AG09309 (cell line): ENCODE measurements at regions not wholly inside any gene's neighbourhood (a gene's known extent, or its start where the extent isn't known, plus 50 kb on each side); places are given as distances from the start of the nearest gene placed in this dataset.

Experiments used
- DNase-seq: peaks from one replicate; pipeline ENCODE4 v3.0.0-alpha.2; 2010; ENCODE audit warnings: low read depth
- H3K4me3 ChIP-seq: 2 replicates; pipeline ENCODE4 v1.5.1; 2011; ENCODE audit warnings: mild to moderate bottlenecking, low read depth, low read length, moderate library complexity; ENCODE audit not compliant: control insufficient read depth
- TF ChIP-seq, protein P1 (sequence below): IDR thresholded peaks from 2 replicates; pipeline ENCODE4 v1.5.1; 2011; ENCODE audit warnings: mild to moderate bottlenecking, low read depth, low read length, inconsistent platforms; ENCODE audit not compliant: insufficient read depth, control insufficient read depth; ENCODE audit errors: missing control alignments

DNA sequence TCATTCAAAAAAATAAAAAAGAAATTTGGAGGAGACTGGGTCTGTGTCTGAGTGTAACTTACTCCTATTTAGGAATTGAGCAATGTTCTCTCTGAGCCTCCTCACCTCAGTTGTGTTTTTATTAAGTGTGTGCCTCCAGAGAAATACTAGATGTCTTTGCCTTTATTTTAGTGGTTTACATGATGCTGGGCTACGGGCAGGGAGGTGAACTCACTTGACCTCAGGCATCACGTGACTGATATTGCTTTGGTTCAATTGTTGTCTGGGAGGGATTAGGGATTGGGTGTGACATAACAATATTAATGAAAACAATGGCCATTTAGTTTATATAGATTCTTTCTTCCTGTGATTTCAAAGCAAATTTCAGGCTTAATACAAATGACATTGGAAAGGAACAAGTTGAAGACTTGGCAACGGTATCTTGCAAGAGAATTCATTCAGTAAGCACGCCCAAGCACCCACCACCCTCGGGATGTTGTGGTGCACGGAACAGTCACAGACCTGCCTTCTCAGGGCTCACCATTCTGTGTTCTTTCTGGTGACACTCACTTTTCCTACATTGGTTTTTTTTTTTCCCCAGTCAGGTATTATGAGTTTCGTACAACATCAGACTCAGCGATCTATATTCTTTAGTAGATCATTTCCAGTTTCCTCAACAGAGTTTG, 77.5 kb downstream of the BMP4 start:
- no peak overlapping the region for H3K4me3 ChIP-seq
- TF ChIP-seq, protein P1, sequence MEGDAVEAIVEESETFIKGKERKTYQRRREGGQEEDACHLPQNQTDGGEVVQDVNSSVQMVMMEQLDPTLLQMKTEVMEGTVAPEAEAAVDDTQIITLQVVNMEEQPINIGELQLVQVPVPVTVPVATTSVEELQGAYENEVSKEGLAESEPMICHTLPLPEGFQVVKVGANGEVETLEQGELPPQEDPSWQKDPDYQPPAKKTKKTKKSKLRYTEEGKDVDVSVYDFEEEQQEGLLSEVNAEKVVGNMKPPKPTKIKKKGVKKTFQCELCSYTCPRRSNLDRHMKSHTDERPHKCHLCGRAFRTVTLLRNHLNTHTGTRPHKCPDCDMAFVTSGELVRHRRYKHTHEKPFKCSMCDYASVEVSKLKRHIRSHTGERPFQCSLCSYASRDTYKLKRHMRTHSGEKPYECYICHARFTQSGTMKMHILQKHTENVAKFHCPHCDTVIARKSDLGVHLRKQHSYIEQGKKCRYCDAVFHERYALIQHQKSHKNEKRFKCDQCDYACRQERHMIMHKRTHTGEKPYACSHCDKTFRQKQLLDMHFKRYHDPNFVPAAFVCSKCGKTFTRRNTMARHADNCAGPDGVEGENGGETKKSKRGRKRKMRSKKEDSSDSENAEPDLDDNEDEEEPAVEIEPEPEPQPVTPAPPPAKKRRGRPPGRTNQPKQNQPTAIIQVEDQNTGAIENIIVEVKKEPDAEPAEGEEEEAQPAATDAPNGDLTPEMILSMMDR = no peak
- no peak for DNase-seq

DNA sequence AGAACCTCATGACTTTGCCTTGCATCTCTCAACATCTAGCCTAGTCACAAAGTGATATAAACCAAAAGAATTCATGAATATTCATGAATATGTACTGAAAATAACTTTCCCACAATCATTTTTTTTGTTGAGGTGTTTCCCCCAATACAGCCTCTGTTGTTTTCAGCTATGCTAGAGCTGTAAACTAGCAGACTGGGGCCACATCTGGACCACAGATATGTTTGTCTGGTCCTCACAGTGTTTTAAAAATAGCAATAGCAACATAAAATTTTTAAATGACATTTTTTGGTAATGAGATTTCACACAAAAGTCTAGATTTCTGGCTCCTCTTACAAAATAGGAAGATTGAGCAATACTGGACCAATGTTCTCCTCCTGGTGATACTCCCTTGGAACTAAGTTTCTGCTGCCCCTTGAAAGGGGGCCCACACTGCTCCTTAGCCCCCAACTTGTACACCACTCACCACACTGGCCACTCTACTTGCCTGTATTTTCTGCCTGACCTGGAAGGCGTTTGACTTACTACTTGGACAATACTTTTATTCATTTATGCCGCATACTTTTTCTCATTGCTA, 81.2 kb downstream of the BMP4 start:
- no peak overlapping the region for H3K4me3 ChIP-seq
- DNase-seq = no peak
- TF ChIP-seq, protein P1 = no peak

DNA sequence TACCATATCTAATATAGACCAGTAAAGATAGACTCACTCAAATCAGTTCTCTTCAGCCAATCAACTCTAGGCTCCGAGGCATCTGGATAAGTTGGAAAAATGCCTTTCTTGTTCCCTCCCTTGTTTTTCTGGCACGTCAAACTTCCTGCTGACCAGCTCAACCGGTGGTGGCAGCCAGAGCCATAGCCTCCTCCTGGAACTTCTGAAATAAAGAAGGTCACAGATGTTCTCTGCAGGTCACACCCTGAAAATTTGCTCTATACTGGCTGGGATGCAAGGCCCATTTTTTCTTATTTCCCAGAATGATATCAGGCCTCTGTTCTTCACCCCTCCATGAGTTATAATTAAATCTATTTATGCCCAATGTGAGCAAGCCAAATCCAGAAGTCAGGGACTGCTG, 81.9 kb downstream of the BMP4 start:
- TF ChIP-seq, protein P1 = no peak
- DNase-seq = no peak
- no peak overlapping the region for H3K4me3 ChIP-seq

DNA sequence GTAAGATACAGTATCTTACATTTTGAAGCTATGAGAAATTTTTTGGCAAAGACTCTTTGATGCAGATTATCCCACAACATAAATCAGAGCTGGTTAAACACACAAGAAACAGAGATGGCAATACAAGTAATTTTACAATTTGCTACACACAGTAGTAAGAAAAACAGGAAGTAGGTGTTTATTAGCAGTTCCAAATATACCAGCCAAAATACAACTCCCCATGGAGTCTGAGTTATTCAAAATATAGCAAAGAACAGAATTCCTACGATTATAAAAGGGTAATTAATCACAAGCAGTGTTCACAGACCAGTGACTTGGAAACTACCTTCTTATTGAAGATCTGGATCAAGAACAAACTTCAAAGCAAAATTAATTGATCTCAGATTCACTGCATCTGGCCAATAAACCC, 83.9 kb downstream of the BMP4 start:
- no peak overlapping the region for H3K4me3 ChIP-seq
- TF ChIP-seq, protein P1 = no peak
- DNase-seq = no peak

DNA sequence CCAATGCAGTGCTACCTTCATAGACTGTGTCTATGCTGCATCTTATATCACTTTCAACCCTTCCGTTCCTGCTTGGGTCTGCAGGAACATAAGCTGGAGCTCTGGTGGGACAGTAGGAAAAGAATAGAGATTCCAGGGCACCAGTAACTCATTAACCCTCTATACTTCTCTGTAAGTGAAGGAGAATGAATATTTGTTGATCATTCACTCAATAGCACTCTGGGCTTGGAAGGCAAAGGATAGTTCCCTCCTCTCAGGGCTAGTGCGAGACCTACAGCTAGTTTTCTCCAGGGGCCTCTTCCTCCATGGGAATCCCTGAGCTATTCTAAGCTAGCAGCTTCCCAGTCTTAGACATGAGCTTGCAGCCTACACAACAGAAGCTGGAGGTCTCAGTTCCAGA, 84.7 kb downstream of the BMP4 start:
- no peak overlapping the region for H3K4me3 ChIP-seq
- DNase-seq = no peak
- TF ChIP-seq, protein P1 = no peak

DNA sequence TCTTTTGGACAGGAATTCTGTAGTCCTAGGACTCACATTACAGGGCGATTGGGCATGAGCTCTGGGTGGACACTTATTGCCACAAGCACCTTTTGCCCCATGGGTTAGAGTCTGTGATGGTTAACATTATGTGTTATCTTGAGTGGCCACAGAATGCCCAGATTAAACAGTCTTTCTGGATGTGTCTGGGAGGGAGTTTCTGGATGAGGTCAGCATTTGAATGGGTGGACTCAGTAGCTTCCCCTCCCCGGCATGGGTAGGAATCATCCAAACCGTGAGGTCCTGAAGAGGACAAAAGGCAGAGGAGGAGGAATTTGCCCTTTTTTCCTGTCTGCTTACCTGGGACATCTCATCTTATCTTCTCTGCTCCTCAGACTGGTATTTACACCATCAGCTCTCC, 85.6 kb downstream of the BMP4 start:
- TF ChIP-seq, protein P1 = no peak
- no peak overlapping the region for H3K4me3 ChIP-seq
- DNase-seq = no peak
